GM18520 (cell line): ENCODE measurements at regions not wholly inside any gene's neighbourhood (a gene's known extent, or its start where the extent isn't known, plus 50 kb on each side); places are given as distances from the start of the nearest gene placed in this dataset.
"Not testable (repeated sequence)": the region's sequence is repeated elsewhere in the genome, so short reads cannot be mapped to it uniquely, and the experiment has no call there.

Experiments
- ATAC-seq: cut with Tn5 transposase; IDR thresholded peaks from one replicate; pipeline ENCODE4 v1.9.1; 2021; ENCODE audit not compliant: unreplicated experiment

- ATAC-seq = no peak
Measured at GRCh38 chr6:93849857-93850256, 430.5 kb upstream of the EPHA7 start.

GRCh38 chr6:93848031-93848742 lies 428.8 kb upstream of the EPHA7 start:
- no peak for ATAC-seq

GRCh38 chr6:93842178-93842577 lies 422.8 kb upstream of the EPHA7 start:
- no peak for ATAC-seq

GRCh38 chr6:93835451-93836145 lies 416.2 kb upstream of the EPHA7 start:
- not testable (repeated sequence) for ATAC-seq

GRCh38 chr6:93835026-93835425 lies 415.7 kb upstream of the EPHA7 start:
- not testable (repeated sequence) for ATAC-seq

GRCh38 chr6:93833326-93833725 lies 414.0 kb upstream of the EPHA7 start:
- ATAC-seq = not testable (repeated sequence)

- not testable (repeated sequence) for ATAC-seq
Measured at GRCh38 chr6:93829757-93830156, 410.4 kb upstream of the EPHA7 start.

- ATAC-seq = no peak
Measured at GRCh38 chr6:93829009-93829408, 409.6 kb upstream of the EPHA7 start.

GRCh38 chr6:93828553-93828952 lies 409.2 kb upstream of the EPHA7 start:
- ATAC-seq = no peak

GRCh38 chr6:93827728-93828127 lies 408.4 kb upstream of the EPHA7 start:
- no peak for ATAC-seq

- no peak for ATAC-seq
Measured at GRCh38 chr6:93825950-93826349, 406.6 kb upstream of the EPHA7 start.

- ATAC-seq = no peak
Measured at GRCh38 chr6:93823489-93823888, 404.1 kb upstream of the EPHA7 start.

- no peak for ATAC-seq
Measured at GRCh38 chr6:93822434-93823265, 403.3 kb upstream of the EPHA7 start.

- no peak for ATAC-seq
Measured at GRCh38 chr6:93821953-93822352, 402.6 kb upstream of the EPHA7 start.

GRCh38 chr6:93820465-93821082 lies 401.2 kb upstream of the EPHA7 start:
- no peak for ATAC-seq

- ATAC-seq = no peak
Measured at GRCh38 chr6:93819189-93819588, 399.8 kb upstream of the EPHA7 start.

GRCh38 chr6:93817937-93818336 lies 398.6 kb upstream of the EPHA7 start:
- no peak for ATAC-seq

GRCh38 chr6:93806409-93807270 lies 387.3 kb upstream of the EPHA7 start:
- ATAC-seq = no peak

GRCh38 chr6:93801101-93801847 lies 381.9 kb upstream of the EPHA7 start:
- ATAC-seq = no peak

- no peak for ATAC-seq
Measured at GRCh38 chr6:93799226-93799625, 379.9 kb upstream of the EPHA7 start.
